Adrenal gland (tissue), 5 donors: ENCODE measurements at regions not wholly inside any gene's neighbourhood (a gene's known extent, or its start where the extent isn't known, plus 50 kb on each side); places are given as distances from the start of the nearest gene placed in this dataset.

Source experiments
- POLR2A ChIP-seq, 2 donors: fragments of 450-650 bp; IDR thresholded peaks; one replicate each; pipeline ENCODE4 v1.6.1; 2017; ENCODE audit warnings: antibody characterized with exemption in 2 of 2, mild to moderate bottlenecking in 2 of 2, moderate library complexity in 1 of 2
- TF ChIP-seq, protein P1 (sequence below), 6 experiments: fragments of 450-650 bp in 4 of 6; fragments of 200-600 bp in 2 of 6; sonication (generic) in 1 of 6; IDR thresholded peaks; 1 replicate in 5 of 6; 2 replicates in 1 of 6; pipeline versions ENCODE4 v1.5.1 to v1.8.0; 2016 to 2021; ENCODE audit warnings: antibody characterized with exemption in 6 of 6, mild to moderate bottlenecking in 2 of 6, moderate library complexity in 1 of 6
- donor health status: DM: no; HTN: no; CAD: no.

DNA sequence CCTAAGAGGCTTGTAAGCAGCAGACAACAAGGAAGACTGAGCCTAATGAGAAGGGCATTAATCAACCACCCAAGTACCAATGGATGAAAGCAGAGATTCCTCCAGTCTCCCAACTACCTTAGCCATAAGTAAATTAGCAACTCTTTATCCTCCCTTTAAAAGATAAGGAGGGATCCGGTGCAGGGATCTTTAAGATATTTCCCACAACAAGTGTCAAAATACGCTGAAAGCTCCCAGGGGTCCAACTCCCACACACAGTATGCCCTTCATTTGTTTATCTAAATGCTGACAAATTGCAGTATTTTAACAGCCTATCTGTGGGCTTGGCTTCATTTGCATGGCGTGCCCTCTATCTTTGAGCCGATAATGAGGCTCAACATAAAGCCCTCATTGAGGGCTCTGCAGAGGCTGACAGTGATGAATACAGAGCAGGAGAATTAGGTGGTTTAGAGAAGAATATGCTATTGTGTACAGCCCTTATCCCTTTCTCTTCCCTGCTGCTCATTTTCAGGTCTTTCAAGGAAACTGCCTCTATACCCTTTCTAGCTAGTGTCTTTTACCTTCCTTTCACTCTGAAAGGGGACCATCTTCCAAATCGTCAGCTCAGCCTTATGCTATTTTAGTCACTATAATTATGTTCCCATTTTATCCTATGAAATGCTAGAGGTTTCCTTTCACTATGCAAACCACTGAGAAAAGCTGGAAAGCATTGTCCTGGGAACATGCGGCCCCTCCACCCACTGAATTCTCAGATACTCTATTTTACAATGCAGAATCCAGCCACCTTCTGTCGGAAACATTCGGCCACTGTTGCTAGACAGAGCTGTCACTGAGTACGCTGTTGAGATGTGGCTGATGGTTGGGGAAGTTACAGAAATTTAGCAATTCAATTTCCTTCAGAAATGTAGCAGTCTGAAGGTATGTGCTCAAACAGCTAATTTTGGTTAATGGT lies 575.2 kb upstream of the JAG1 start:
- TF ChIP-seq, protein P1, sequence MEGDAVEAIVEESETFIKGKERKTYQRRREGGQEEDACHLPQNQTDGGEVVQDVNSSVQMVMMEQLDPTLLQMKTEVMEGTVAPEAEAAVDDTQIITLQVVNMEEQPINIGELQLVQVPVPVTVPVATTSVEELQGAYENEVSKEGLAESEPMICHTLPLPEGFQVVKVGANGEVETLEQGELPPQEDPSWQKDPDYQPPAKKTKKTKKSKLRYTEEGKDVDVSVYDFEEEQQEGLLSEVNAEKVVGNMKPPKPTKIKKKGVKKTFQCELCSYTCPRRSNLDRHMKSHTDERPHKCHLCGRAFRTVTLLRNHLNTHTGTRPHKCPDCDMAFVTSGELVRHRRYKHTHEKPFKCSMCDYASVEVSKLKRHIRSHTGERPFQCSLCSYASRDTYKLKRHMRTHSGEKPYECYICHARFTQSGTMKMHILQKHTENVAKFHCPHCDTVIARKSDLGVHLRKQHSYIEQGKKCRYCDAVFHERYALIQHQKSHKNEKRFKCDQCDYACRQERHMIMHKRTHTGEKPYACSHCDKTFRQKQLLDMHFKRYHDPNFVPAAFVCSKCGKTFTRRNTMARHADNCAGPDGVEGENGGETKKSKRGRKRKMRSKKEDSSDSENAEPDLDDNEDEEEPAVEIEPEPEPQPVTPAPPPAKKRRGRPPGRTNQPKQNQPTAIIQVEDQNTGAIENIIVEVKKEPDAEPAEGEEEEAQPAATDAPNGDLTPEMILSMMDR (IDR thresholded peaks at IDR 0.05), result no peak
- no peak for TF ChIP-seq POLR2A (IDR thresholded peaks at IDR 0.05)
